ENCODE measurements at regions not wholly inside any gene's neighbourhood (a gene's known extent, or its start where the extent isn't known, plus 50 kb on each side); places are given as distances from the start of the nearest gene placed in this dataset.

GRCh38 chr21:38619480-38619879 is 121.2 kb upstream of the ERG start:
- TF ChIP-seq, protein P1, sequence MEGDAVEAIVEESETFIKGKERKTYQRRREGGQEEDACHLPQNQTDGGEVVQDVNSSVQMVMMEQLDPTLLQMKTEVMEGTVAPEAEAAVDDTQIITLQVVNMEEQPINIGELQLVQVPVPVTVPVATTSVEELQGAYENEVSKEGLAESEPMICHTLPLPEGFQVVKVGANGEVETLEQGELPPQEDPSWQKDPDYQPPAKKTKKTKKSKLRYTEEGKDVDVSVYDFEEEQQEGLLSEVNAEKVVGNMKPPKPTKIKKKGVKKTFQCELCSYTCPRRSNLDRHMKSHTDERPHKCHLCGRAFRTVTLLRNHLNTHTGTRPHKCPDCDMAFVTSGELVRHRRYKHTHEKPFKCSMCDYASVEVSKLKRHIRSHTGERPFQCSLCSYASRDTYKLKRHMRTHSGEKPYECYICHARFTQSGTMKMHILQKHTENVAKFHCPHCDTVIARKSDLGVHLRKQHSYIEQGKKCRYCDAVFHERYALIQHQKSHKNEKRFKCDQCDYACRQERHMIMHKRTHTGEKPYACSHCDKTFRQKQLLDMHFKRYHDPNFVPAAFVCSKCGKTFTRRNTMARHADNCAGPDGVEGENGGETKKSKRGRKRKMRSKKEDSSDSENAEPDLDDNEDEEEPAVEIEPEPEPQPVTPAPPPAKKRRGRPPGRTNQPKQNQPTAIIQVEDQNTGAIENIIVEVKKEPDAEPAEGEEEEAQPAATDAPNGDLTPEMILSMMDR (IDR thresholded peaks at IDR 0.05), result no peak

- TF ChIP-seq, protein P1 (IDR thresholded peaks at IDR 0.05), result no peak
Measured at GRCh38 chr21:38619992-38620479, 121.8 kb upstream of the ERG start.

DNA sequence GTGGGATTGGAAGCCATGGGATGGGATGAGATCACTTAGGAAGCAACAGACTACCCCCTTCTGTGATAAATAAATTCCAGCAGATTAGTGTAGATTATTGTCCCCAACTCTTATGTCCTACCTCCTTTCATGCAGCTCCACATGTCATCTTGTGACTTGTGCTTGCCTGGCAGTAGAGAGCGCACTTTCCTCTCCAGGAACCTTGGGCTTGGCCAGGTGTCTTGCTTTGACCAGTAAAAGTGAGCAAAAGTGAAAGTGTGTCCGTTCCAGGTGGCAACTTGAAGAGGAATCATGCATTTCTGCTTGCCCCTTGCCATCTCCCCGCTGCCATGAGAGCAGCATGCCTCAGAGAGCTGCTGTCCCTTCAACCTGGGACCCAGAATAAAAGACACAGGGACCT is 122.9 kb upstream of the ERG start:
- TF ChIP-seq, protein P1 (IDR thresholded peaks at IDR 0.05), result no peak

DNA sequence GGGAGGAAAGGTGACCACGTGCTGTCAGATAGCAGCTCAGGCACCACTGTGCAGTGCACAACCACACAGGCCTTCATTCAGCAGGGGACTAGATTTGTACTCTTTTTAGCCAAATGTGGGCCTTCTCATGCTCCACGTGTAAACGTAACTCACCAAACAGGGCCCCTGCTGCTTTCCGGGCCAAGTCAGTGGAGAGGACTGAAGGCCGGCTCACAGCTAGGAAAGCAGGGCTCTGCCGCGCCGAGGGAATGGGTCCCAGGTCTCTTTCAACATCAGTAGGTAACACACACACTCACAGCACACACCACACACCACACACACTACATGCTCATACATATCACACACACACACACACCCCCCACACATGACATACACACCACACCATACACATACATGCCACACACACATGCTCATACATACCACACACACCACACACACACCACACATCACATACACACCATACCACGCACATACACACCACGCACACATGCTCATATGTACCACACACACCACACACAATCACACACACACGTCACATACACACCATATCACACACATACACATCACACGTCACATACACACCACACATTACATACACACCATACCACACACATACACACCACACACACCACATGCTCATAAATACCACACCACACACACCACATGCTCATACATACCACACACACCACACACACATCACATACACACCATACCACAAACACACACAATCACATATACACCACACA is 124.0 kb upstream of the ERG start:
- TF ChIP-seq, protein P1 (IDR thresholded peaks at IDR 0.05), result no peak

DNA sequence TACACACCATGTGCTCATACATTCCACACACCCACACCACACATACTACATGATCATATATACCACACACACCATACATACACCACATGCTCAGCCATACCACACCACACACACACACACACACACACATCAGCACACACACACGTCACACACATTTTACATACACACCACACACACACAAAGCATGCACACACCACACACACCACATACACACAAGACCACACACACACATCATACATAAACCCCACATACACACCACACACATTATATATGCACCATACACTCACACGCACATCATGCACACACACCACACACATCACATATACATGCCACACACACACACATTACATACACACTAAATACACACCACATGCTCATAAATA is 124.5 kb upstream of the ERG start:
- TF ChIP-seq, protein P1 (IDR thresholded peaks at IDR 0.05), result no peak

GRCh38 chr21:38623552-38623951 is 125.3 kb upstream of the ERG start:
- TF ChIP-seq, protein P1 (IDR thresholded peaks at IDR 0.05), result no peak

DNA sequence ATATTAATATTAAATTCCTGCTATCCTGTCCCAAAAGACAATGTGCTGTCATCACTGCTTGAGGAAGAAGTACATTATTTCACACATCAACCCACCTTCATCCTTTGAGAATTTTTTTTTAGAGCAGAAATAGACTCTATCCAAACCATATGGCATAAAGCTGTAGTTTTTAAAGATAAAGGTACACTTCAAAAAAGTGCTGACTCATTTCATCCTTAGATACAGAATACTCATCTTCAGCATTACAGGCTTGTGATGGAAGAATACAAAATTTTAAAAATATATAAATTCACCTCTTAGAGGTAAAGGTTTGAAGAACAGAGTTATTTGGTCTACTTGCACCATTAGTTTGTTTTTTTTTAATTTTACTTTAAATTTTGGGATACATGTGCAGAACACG is 126.7 kb upstream of the ERG start:
- TF ChIP-seq, protein P1 (IDR thresholded peaks at IDR 0.05), result no peak

All from LNCAP (cell line).